Large intestine (tissue), 3 donors: ENCODE measurements at regions not wholly inside any gene's neighbourhood (a gene's known extent, or its start where the extent isn't known, plus 50 kb on each side); places are given as distances from the start of the nearest gene placed in this dataset.
A peak's percentile ranks its signal among the peaks of the same experiment; 100 is the strongest.
"Not testable (repeated sequence)": the region's sequence is repeated elsewhere in the genome, so short reads cannot be mapped to it uniquely, and the experiment has no call there.

Source experiments
- DNase-seq, 2 donors: peaks; one replicate each; pipeline versions ENCODE4 v3.0.0 to v3.0.0-alpha.2; 2013
- H3K27ac ChIP-seq: one replicate; pipeline ENCODE4 v1.5.1; 2013; ENCODE audit warnings: low read length
- H3K27me3 ChIP-seq: 2 replicates; pipeline ENCODE4 v1.6.1; 2013; ENCODE audit warnings: low read length; ENCODE audit not compliant: control insufficient read depth, insufficient read depth
- H3K36me3 ChIP-seq: 2 replicates; pipeline ENCODE4 v1.6.1; 2013; ENCODE audit warnings: low read length; ENCODE audit not compliant: control insufficient read depth, insufficient read depth
- H3K4me1 ChIP-seq: one replicate; pipeline ENCODE4 v1.6.1; 2013; ENCODE audit warnings: low read length; ENCODE audit not compliant: control insufficient read depth, insufficient read depth
- H3K4me3 ChIP-seq: one replicate; pipeline ENCODE4 v1.5.1; 2013; ENCODE audit warnings: low read length
- H3K9me3 ChIP-seq: one replicate; pipeline ENCODE4 v1.6.1; 2013; ENCODE audit warnings: mild to moderate bottlenecking, low read depth, low read length, moderate library complexity; ENCODE audit not compliant: control insufficient read depth
- WGBS: methylation state at CpG from one replicate; pipeline ENCODE4 v1.1.5; 2013; ENCODE audit warnings: low lambda C conversion rate; ENCODE audit not compliant: insufficient coverage; 5-methylcytosine and 5-hydroxymethylcytosine counted together

DNA sequence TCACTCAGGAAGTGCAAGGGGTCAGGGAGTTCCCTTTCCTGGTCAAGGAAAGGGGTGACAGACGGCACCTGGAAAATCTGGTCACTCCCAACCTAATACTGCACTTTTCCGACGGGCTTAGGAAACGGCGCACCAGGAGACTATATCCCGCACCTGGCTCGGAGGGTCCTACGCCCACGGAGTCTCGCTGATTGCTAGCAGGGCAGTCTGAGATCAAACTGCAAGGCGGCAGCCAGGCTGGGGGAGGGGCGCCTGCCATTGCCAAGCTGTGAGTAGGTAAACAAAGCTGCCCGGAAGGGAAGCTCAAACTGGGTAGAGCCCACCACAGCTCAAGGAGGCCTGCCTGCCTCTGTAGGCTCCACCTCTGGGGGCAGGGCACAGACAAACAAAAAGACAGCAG, 142.8 kb downstream of the RPL10L start:
- not testable (repeated sequence) for H3K27me3 ChIP-seq, H3K36me3 ChIP-seq, H3K9me3 ChIP-seq, H3K4me3 ChIP-seq, H3K27ac ChIP-seq, DNase-seq, H3K4me1 ChIP-seq
- WGBS, result no CpG with 5 or more reads among the region's 13 CpGs

DNA sequence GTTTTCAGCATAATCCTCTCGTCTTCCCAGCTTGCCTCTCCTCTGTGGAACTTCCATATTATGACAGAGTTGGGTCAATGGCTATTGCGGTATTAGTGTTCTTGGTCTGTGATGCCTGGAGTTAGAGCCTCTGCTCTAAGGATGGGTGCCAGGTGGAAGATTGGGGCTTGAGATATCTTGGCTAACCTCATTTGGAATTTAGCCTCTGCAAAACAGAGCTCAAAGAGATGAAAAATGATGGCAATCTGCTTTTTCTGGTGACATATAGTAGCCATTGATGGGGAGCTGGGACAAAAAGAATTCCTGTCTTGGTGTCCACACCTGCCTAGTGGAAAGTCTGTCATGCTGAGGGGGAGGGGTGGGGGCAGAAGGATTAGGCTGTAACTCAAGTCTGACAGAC, 152.1 kb downstream of the RPL10L start:
- H3K4me3 ChIP-seq, result no peak overlapping the region
- no peak for DNase-seq
- H3K36me3 ChIP-seq, result no peaks in the 10 kb centered on the region
- H3K9me3 ChIP-seq, result no peaks in the 10 kb centered on the region
- no CpG with 5 or more reads among the region's 2 CpGs for WGBS
- H3K27ac ChIP-seq, result no peak overlapping the region
- no peaks in the 10 kb centered on the region for H3K27me3 ChIP-seq
- H3K4me1 ChIP-seq, result no peaks in the 10 kb centered on the region

DNA sequence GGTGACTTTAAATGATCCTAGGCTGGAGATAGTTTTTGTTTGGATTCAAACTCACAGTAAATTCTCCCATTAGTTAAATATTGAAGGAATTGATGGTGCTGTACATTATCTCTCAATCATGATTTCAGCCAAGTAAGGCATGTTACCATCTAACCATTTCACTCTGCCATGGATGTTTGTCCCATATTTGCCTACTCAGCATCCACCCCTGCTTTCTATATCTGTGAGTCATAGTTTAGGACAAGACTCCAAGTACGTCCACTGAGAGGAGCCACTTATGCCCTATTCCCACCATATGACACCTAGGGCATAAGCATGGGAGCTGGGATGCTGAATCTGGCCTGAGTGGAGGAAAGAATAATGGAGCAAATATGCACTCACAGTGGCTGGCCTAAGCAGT, 155.2 kb downstream of the RPL10L start:
- no peaks in the 10 kb centered on the region for H3K4me1 ChIP-seq
- H3K36me3 ChIP-seq, result no peaks in the 10 kb centered on the region
- WGBS, result no CpG with 5 or more reads among the region's 1 CpG
- H3K27ac ChIP-seq, result no peak overlapping the region
- H3K9me3 ChIP-seq, result no peaks in the 10 kb centered on the region
- no peaks in the 10 kb centered on the region for H3K27me3 ChIP-seq
- no peak overlapping the region for H3K4me3 ChIP-seq
- no peak for DNase-seq

DNA sequence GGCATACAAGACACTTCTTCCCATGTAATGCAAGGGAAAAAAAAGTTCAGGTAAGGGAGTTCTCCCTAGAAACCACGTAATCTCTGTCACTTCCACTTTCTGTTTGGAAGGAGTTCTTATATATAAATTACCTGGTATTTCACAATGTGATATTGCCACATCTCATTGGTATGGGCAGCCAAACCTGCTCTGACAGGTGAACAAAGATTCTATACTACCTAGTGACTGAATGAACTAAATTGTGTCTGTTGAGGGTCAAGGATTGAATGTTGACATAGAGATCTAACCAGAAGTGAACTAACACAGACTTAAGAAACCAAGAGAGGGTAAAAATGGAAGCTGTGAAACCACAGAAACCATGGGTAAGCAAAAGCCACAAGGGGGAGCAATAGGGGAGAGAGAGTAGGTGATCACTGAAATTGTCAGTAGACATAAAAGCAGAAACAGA, 161.3 kb downstream of the RPL10L start:
- Histone ChIP-seq H3K36me3 (no peaks in the 10 kb centered on the region), H3K4me1 (peaks cover 3% of the 10 kb centered on the region), H3K4me3 (peak overlapping the region; percentile 16), H3K27me3 (no peaks in the 10 kb centered on the region), H3K9me3 (no peaks in the 10 kb centered on the region), H3K27ac (peak overlapping the region; percentile 85)
- DNase-seq, result peak; percentile 83 to 94
- no CpG with 5 or more reads among the region's 1 CpG for WGBS

DNA sequence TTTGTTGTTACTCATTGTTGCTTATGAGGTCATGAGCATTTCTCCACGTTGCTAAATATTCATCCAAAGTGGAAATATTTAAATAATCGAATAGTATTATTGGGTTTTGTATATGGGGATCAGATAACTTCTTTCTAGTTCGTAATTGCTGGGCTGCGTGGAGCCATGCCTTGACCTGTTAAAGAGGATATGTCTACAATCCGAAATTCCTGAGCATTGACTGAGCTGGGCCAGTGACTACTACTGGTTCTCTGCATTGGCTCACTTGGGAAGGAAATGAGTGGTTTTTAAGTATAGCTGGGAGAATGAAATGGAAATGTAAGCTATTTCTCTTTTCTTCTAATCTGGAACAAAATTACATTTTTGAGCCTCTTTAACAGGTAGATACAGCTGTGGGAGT, 163.2 kb downstream of the RPL10L start:
- Histone ChIP-seq H3K27me3 (no peaks in the 10 kb centered on the region), H3K36me3 (no peaks in the 10 kb centered on the region), H3K9me3 (no peaks in the 10 kb centered on the region), H3K4me3 (no peak overlapping the region), H3K27ac (no peak overlapping the region), H3K4me1 (peaks cover 3% of the 10 kb centered on the region)
- no CpG with 5 or more reads among the region's 5 CpGs for WGBS
- no peak for DNase-seq

DNA sequence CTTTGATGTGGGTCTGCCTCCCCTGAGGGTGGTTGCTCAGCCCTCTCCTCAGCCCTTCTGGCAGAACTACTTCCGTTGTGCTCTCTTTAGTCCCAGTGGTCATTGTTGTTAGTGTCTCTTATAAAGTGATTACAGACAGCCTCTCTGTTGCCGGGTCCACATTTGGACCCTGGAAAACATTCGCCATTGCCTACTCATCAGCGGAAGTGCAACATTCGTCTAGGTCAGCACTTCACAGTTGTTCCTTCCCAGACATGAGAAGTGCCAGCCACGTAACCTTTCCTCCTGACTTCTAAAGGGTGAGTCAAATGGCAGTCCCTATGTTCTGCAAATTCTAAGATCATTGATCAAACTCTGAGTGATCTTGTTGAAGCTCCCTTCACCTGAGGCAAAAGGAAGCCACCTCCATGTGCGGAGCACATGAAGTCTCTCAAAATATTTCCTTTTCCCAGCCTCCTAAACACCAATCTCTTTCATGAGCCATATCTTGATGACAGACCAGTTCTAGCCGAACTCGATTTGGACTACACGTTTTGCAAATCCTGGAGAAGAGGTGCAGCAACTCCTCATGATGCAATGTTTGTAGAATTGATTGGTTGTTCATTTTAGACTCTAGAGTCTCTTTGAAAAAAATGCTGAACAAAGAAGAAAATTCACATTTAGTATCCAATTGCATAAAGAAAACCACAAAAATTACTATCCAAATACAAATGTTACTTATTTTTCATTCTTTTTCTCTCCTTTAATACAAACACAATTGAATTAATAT, 163.8 kb downstream of the RPL10L start:
- WGBS, result 93% methylated on average over 5 of the region's 10 CpGs
- Histone ChIP-seq H3K27me3 (no peaks in the 10 kb centered on the region), H3K4me1 (peaks cover 3% of the 10 kb centered on the region), H3K27ac (no peak overlapping the region), H3K9me3 (no peaks in the 10 kb centered on the region), H3K4me3 (no peak overlapping the region), H3K36me3 (no peaks in the 10 kb centered on the region)
- DNase-seq, result no peak

DNA sequence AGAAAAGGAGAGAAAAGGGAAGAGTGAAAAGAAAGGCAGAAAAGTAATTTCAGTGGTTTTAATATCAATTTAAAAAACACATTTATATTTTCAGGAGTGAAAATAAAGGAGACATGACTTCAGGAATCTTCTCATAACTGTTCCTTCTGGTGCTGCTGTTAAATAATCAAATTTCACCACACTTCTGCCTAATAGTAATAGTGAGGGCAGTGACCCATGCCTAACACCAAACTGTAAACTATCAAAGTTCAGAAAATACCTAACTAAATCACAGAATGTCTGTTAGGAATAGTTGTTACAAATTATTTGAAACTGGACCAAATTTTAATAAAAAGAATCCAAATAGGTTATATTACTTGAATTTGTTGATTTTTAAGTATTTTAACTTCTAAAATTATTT, 169.4 kb downstream of the RPL10L start:
- Histone ChIP-seq H3K4me3 (no peak overlapping the region), H3K36me3 (no peaks in the 10 kb centered on the region), H3K9me3 (no peaks in the 10 kb centered on the region), H3K27ac (no peak overlapping the region), H3K4me1 (no peaks in the 10 kb centered on the region), H3K27me3 (no peaks in the 10 kb centered on the region)
- DNase-seq, result no peak

DNA sequence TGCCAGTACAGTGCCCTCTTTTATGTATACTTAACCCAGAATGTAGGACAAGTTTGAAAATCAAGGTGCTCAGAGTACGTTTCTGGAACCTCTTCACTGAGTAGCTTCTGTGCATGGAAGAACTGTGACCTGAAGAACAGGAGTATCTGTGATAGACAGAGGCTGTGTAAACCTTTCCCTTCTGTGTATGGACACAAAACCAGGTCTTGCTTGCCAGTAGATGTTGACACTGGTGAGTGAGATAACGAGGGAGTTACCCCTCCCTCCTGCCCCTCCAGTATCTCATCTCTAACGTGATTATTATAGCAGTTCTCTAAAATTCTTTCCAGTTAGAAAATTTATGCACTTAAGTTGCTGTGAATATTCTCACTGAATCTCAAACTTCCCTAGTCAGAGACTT, 170.8 kb downstream of the RPL10L start:
- no peaks in the 10 kb centered on the region for H3K27me3 ChIP-seq
- H3K4me1 ChIP-seq, result no peaks in the 10 kb centered on the region
- no peak for DNase-seq
- no peaks in the 10 kb centered on the region for H3K36me3 ChIP-seq
- H3K4me3 ChIP-seq, result no peak overlapping the region
- H3K27ac ChIP-seq, result no peak overlapping the region
- WGBS, result no CpG with 5 or more reads among the region's 3 CpGs
- H3K9me3 ChIP-seq, result no peaks in the 10 kb centered on the region

DNA sequence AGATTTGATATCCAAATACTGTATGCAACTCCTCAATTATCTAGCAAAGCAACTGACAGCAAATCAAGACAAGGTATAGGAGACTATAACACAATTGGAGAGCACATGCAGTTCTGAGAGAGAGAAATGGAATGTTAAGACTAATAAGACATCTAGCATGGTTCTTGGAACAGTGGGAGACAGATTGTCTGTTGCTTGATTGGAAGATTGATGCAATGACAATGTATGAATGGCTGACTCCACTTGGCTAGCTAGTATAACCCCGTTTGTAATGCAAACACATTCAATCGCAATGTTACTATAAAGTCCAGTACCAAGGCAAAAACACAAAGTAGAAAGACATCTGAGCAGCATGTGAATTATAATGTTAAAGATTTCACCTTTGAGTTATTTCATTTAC, 179.3 kb downstream of the RPL10L start:
- Histone ChIP-seq H3K27ac (no peak overlapping the region), H3K27me3 (no peaks in the 10 kb centered on the region), H3K9me3 (no peaks in the 10 kb centered on the region), H3K4me3 (no peak overlapping the region), H3K4me1 (no peaks in the 10 kb centered on the region), H3K36me3 (no peaks in the 10 kb centered on the region)
- no CpG with 5 or more reads among the region's 2 CpGs for WGBS
- no peak for DNase-seq

DNA sequence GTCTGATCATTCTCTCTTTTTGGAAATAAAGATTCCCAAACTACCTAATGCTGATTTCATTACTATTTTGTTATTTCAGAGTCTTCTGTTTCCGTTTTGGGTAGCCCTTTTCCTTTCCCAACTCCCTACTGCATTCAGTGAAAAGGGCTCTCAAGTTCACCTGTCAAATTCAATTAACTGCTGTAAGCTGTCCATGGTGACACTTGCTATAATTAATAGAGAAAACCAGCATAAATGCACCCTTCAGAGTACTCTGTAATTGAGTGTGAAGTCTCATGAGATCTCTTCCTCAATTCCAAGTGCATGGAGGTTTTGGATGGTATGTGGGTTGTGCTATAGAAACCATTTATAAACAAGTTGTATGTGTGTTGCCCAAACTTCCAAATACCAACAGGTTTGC, 187.2 kb downstream of the RPL10L start:
- H3K9me3 ChIP-seq, result no peaks in the 10 kb centered on the region
- no peaks in the 10 kb centered on the region for H3K27me3 ChIP-seq
- DNase-seq, result no peak
- no peak overlapping the region for H3K4me3 ChIP-seq
- H3K4me1 ChIP-seq, result no peaks in the 10 kb centered on the region
- WGBS, result 83% methylated on average over 1 of the region's 1 CpG
- H3K27ac ChIP-seq, result no peak overlapping the region
- no peaks in the 10 kb centered on the region for H3K36me3 ChIP-seq

DNA sequence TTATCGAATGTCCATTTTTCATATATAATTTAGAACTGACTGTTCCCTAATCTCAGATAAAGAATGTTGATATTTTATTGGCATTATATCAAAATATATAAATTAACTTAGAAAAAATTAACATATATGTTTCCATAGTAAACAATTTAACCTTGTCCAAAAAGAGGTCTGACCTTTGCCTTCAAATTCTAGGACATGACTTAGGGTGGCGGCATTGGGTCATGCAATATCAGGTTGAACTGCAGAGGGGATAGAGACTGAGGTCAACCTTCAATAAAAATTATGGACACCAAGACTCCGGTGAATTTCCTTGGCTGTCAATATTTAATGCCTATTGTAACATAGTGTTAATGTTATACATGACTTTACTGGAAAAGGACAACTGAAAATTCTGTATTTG, 199.8 kb downstream of the RPL10L start:
- no peak for DNase-seq
- Histone ChIP-seq H3K36me3 (no peaks in the 10 kb centered on the region), H3K9me3 (no peaks in the 10 kb centered on the region), H3K27me3 (no peaks in the 10 kb centered on the region), H3K4me1 (peaks cover 4% of the 10 kb centered on the region), H3K27ac (no peak overlapping the region), H3K4me3 (no peak overlapping the region)
- no CpG with 5 or more reads among the region's 3 CpGs for WGBS
